Fibroblast of mammary gland (primary cell): ENCODE measurements at regions not wholly inside any gene's neighbourhood (a gene's known extent, or its start where the extent isn't known, plus 50 kb on each side); places are given as distances from the start of the nearest gene placed in this dataset.
A peak's percentile ranks its signal among the peaks of the same experiment; 100 is the strongest.

Source experiments
- DNase-seq: peaks from one replicate; pipeline ENCODE4 v3.0.0-alpha.2; 2010; ENCODE audit warnings: low read depth
- H3K4me3 ChIP-seq: 2 replicates; pipeline ENCODE4 v1.5.1; 2011; ENCODE audit warnings: low read depth, mild to moderate bottlenecking, low read length, moderate library complexity; ENCODE audit not compliant: control insufficient read depth
- TF ChIP-seq, protein P1 (sequence below): conservative IDR thresholded peaks from 2 replicates; pipeline ENCODE4 v1.5.1; 2011; ENCODE audit warnings: low read depth, low read length, inconsistent platforms; ENCODE audit not compliant: control insufficient read depth, insufficient read depth

DNA sequence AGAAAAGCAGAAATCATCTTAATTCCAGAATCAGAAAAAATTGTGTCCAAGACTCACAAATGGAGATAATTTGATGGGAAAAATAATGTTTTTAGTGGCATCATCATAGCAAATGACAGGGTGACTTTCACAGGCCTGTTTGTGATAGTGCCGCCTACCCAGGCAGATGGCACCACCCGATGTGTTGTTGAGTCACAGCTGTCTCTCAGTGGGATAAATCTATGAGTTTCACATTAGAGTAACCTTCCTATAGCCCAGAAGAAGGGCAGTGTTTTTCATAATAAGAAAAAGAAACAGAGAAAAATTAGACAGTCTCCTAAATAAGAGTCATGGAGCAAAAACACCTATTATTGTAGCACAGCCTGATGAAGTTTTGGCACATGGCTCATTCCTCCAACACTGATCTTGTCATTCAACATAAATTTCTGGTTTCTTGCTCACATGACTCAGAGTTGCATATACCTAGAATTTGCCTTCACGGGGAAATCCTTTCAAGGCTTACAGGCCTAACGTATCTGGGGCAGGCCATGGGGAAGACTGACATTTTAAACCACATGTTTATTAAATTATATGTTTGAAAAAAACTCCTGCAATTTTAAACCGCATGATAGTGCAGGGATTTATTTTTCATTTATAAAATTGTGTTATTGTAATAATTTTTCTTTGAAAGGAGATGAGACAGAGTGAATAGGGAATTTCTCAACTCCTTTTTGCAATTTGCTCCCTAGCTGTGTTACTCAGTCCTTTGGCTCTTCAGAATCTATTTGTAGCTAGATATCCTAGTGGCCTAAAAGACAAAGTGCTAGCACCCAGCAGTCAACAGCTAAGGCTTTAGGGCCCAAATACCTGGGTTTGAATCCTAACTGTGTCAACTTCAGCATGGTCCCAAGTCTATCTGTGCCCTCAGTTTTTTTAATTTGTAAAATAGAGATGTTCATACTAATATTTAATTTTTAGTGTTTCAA, 393.7 kb downstream of the NDFIP2 start:
- peak; percentile 25 for DNase-seq
- TF ChIP-seq, protein P1, sequence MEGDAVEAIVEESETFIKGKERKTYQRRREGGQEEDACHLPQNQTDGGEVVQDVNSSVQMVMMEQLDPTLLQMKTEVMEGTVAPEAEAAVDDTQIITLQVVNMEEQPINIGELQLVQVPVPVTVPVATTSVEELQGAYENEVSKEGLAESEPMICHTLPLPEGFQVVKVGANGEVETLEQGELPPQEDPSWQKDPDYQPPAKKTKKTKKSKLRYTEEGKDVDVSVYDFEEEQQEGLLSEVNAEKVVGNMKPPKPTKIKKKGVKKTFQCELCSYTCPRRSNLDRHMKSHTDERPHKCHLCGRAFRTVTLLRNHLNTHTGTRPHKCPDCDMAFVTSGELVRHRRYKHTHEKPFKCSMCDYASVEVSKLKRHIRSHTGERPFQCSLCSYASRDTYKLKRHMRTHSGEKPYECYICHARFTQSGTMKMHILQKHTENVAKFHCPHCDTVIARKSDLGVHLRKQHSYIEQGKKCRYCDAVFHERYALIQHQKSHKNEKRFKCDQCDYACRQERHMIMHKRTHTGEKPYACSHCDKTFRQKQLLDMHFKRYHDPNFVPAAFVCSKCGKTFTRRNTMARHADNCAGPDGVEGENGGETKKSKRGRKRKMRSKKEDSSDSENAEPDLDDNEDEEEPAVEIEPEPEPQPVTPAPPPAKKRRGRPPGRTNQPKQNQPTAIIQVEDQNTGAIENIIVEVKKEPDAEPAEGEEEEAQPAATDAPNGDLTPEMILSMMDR = no peak
- H3K4me3 ChIP-seq = no peak overlapping the region

DNA sequence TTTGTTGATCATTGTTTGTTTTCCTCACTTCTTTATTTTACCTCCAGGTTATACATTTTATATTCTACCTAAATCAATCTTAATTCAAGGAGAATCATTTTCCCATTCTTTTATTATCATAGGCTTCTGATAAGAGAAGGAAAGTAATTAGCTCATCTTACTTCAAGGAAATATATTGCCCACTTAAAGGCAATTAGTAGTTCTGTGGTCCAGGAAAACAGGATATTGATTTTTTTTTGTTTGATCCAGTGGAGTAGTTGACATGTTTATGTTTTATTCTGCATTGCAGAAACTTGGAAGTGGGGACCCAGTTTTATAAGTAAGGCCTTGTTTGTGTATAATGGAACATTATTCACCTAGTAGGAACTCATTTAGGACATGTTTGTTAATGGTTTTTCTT, 390.6 kb downstream of the NDFIP2 start:
- no peak for DNase-seq
- TF ChIP-seq, protein P1 = no peak
- no peak overlapping the region for H3K4me3 ChIP-seq

DNA sequence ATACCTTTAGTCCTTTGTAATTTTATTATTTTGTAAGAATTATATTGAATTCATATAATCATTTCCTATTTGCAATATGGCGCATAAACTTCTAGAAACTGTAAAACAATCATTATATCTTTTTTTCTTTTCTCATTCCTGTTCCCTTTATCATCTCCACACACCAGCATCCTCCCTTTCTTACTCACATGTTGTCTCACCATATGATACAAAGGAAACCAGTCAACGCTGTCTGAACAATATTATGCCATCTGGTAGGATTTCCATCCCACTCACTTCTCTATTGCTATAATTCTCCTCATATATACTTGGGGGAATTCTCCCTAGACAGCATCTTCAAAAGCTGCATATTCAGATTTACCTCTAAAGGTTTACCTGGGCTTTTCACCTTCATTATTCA, 389.8 kb downstream of the NDFIP2 start:
- no peak overlapping the region for H3K4me3 ChIP-seq
- TF ChIP-seq, protein P1 = no peak
- peak; percentile 42 for DNase-seq

DNA sequence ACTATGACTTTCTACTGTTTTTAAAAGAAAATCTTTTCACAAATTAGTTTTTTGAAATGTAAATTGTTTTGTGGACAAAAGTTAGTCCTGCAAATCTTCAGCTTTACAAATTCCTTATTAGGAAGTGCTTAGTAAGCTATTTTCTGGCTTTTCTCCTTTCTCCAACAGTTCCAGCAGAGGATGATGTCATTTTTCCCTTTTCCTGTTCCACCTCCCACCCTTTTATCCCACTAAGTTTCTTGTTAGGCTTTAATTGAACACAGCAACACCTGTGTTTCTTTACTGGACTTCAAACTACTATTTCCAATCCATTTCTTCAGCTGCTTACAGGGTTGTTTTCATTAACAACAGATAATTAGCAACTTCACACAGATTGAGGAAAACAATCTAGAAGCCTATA, 389.2 kb downstream of the NDFIP2 start:
- H3K4me3 ChIP-seq = no peak overlapping the region
- DNase-seq = peak; percentile 32
- TF ChIP-seq, protein P1 = no peak

DNA sequence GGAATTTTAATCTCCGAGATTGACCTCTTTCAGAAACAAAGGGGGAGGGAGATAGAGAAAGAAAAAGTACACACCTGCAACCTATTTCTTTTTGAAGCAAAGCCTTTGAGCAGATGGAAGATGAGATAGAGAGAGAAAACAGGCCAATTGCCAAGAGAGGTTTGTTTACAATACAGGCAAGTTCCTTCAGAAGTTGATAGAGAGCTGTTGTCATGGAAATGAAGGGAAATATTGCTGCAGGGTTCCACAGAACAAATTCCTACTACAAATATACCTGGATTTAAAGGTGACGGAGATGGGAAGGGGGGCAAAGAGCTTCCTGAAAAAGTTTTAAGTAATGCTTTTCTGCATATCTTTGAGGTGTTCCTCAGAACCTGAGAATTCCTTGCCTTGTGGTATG, 388.4 kb downstream of the NDFIP2 start:
- DNase-seq = no peak
- no peak overlapping the region for H3K4me3 ChIP-seq
- TF ChIP-seq, protein P1 = no peak

DNA sequence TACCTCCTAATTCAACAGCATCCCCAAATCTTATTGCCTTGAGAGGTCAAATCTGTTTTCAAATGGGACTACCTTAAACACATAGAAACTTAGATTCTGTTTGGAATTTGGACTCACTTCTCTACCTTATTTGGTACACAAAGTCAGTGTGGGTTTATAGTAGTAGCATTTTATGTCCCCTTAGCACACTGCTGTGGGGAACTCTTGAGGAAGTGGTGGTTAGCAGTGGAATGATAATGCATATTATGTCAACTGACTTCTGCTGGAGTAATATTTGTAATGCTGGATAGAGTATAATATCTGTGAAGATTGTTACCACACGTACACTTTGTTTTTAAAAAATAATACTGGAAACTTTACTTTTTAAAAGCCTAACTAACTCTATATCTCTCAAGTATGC, 386.3 kb downstream of the NDFIP2 start:
- TF ChIP-seq, protein P1 = no peak
- DNase-seq = no peak
- no peak overlapping the region for H3K4me3 ChIP-seq

DNA sequence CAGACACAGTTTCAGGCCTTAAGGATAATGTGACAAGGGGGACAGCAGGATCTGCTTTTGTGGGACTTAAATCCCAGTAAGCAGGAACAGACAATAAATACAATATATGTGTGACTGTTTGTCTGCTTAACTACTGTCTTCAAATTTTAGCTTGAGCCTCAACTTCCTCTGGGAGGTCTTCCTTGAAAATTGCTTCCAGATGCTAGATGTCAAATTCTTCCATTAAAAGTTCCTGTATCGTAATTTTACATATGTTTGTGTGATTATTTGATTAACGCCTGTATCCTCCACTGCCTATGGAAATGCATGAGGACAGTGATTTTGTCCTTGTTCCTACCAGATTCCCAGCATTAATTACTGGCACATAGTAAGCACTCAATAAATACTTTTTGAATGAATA, 385.5 kb downstream of the NDFIP2 start:
- no peak for DNase-seq
- TF ChIP-seq, protein P1 = no peak
- H3K4me3 ChIP-seq = no peak overlapping the region
